ENCODE measurements at regions not wholly inside any gene's neighbourhood (a gene's known extent, or its start where the extent isn't known, plus 50 kb on each side); places are given as distances from the start of the nearest gene placed in this dataset.

DNA sequence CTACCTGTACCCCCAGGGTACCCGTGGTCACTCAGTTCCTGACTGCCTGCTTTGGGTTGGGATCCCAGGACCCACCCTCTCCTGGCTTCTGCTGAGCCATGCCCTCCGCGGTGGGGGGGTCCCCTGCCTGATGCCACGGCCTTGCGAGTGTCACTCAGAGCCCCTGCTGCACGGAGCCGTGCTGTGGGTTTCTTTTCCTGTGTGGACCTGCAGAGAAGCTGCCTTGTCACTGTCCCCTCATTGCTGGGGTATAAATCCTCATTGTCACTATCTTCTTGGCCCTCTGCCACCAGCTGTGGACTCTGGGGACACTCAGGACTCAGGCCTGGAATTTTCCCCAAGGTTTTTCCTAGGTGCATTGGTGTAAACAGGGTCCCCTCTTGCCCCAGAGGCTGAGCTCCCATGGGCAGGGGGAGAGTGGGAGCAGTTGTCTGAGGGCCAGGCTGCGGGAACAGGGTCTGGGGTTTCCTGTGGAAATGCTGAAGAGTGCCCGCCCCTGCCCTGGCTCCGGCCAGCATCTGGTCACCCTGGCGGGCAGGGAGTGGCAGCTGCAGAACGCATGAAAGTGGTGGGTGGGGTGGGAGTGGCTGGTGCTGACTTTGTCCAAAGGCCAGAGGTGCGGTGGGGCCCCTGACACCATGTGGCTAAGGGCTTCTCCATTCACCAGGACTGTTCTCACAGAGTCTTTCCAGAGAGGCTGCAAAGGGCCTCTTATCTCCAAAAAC lies 191.7 kb downstream of the GOLGA6L6 start:
- no peak for FAIRE-seq
- H3K9ac ChIP-seq (replicated peaks in 1 of 4; ENCODE audit: extremely low read depth in 1 of 4, low read depth in 3 of 4, low read length in 3 of 4): no peak overlapping the region
- TF ChIP-seq FOSL1 (IDR thresholded peaks at IDR 0.05; ENCODE audit: insufficient read depth, low read depth, low read length) (no peak), SUZ12 (IDR thresholded peaks at IDR 0.05; ENCODE audit: low read length) (no peak), TBP (IDR thresholded peaks at IDR 0.05; ENCODE audit: low read depth, low read length) (no peak), BRCA1 (IDR thresholded peaks at IDR 0.05; ENCODE audit: low read depth, low read length) (no peak), TAF1 (IDR thresholded peaks at IDR 0.05; ENCODE audit: low read depth, low read length) (no peak), KDM4A (IDR thresholded peaks at IDR 0.05; ENCODE audit: low read depth, low read length, severe bottlenecking) (no peak), ATF2 (IDR thresholded peaks at IDR 0.05; ENCODE audit: low read length) (no peak), JUN (IDR thresholded peaks at IDR 0.05; ENCODE audit: low read depth, low read length) (no peak), RBBP5 (IDR thresholded peaks at IDR 0.05; ENCODE audit: borderline replicate concordance, low read depth, low read length) (no peak), NRF1 (IDR thresholded peaks at IDR 0.05; ENCODE audit: low read depth, low read length) (no peak), SP1 (IDR thresholded peaks at IDR 0.05; ENCODE audit: low read depth, low read length) (no peak), TEAD4 (IDR thresholded peaks at IDR 0.05; ENCODE audit: low read depth, low read length) (no peak), GTF2F1 (IDR thresholded peaks at IDR 0.05; ENCODE audit: borderline replicate concordance, low read depth, low read length) (no peak)

More for the DNA sequence above, 191.7 kb downstream of the GOLGA6L6 start:
- Histone ChIP-seq H3K4ac (replicated peaks; ENCODE audit: insufficient read length, low read depth, low read length) (no peak overlapping the region), H2BK20ac (ENCODE audit: low read length) (no peak overlapping the region), H3K23ac (ENCODE audit: insufficient read length) (no peak overlapping the region), H3K23me2 (ENCODE audit: low read depth, low read length) (no peaks in the 10 kb centered on the region), H3K27me3 (replicated peaks in 1 of 4; ENCODE audit: control insufficient read depth in 3 of 4, extremely low read depth in 1 of 4, insufficient read depth in 3 of 4, low read length in 3 of 4) (no peaks in the 10 kb centered on the region), H3K9me3 (ENCODE audit: insufficient read depth in 2 of 2, low read depth in 1 of 2, low read length in 1 of 2) (peaks cover 49 to 97% of the 10 kb centered on the region in 2 experiments), H4K20me1 (replicated peaks in 1 of 2; ENCODE audit: control insufficient read depth in 1 of 2, insufficient read depth in 2 of 2, low read length in 2 of 2) (no peaks in the 10 kb centered on the region), H2AFZ (ENCODE audit: low read length) (no peak overlapping the region), H2AK5ac (ENCODE audit: low read depth, low read length) (no peak overlapping the region), H2BK15ac (ENCODE audit: low read length) (no peak overlapping the region), H3K4me2 (ENCODE audit: insufficient read depth in 1 of 2, low read depth in 2 of 2, low read length in 2 of 2) (no peak overlapping the region), H3K14ac (ENCODE audit: insufficient read length) (no peak overlapping the region), H2BK12ac (ENCODE audit: low read depth, low read length) (no peak overlapping the region), H3K27ac (ENCODE audit: low read depth, low read length) (no peak overlapping the region), H3K18ac (ENCODE audit: extremely low read depth, low read length) (no peak overlapping the region), H2BK120ac (replicated peaks; ENCODE audit: low read depth, low read length) (no peak overlapping the region), H4K91ac (replicated peaks; ENCODE audit: insufficient read length, low read length) (no peak overlapping the region), H3K4me1 (replicated peaks in 1 of 4; ENCODE audit: control insufficient read depth in 3 of 4, insufficient read depth in 4 of 4, low read length in 3 of 4) (no peaks in the 10 kb centered on the region), H3K4me3 (ENCODE audit: extremely low read depth in 1 of 4, insufficient read depth in 2 of 4, low read depth in 3 of 4, low read length in 4 of 4) (no peak overlapping the region), H3K79me1 (ENCODE audit: low read depth, low read length) (no peaks in the 10 kb centered on the region), H3K79me2 (ENCODE audit: control insufficient read depth in 1 of 2, insufficient read depth in 2 of 2, low read length in 2 of 2) (no peaks in the 10 kb centered on the region), H4K8ac (ENCODE audit: extremely low read depth, insufficient read depth, low read length) (no peak overlapping the region), H3K36me3 (ENCODE audit: control insufficient read depth in 2 of 4, insufficient read depth in 4 of 4, low read length in 3 of 4) (no peaks in the 10 kb centered on the region), H4K5ac (ENCODE audit: insufficient read length, low read depth, low read length) (no peak overlapping the region), H3K56ac (replicated peaks; ENCODE audit: insufficient read length, low read depth, low read length) (no peak overlapping the region), H2BK5ac (ENCODE audit: low read depth, low read length) (no peak overlapping the region)
- WGBS, 2 experiments (ENCODE audit: extremely low coverage in 1 of 2, insufficient coverage in 1 of 2, insufficient read length in 1 of 2, insufficient replicate concordance in 2 of 2, low coverage in 1 of 2, low lambda C conversion rate in 2 of 2, missing lambda C conversion rate in 1 of 2): 89% methylated on average over 11 of the region's 13 CpGs; no CpG with 5 or more reads in 1 of the 2 experiments
- DNase-seq (ENCODE audit: low read depth in 1 of 2, low spot score in 2 of 2): no peak
- ChIA-PET POLR2A (ENCODE audit: partially characterized antibody) (no interaction called here), CTCF (ENCODE audit: partially characterized antibody) (no interaction called here)
